ENCODE measurements at regions not wholly inside any gene's neighbourhood (a gene's known extent, or its start where the extent isn't known, plus 50 kb on each side); places are given as distances from the start of the nearest gene placed in this dataset.
"Not testable (repeated sequence)": the region's sequence is repeated elsewhere in the genome, so short reads cannot be mapped to it uniquely, and the experiment has no call there.

- no peak for DNase-seq
Measured at GRCh38 chr15:54840621-54841398, 355.9 kb downstream of the RSL24D1 start.

- no peak for DNase-seq
Measured at GRCh38 chr15:54839379-54839778, 357.4 kb downstream of the RSL24D1 start.

GRCh38 chr15:54836052-54836795, 360.5 kb downstream of the RSL24D1 start:
- DNase-seq = no peak

- DNase-seq = no peak
Measured at GRCh38 chr15:54829821-54830220, 366.9 kb downstream of the RSL24D1 start.

GRCh38 chr15:54820811-54821210, 375.9 kb downstream of the RSL24D1 start:
- no peak for DNase-seq

- no peak for DNase-seq
Measured at GRCh38 chr15:54820098-54820497, 376.6 kb downstream of the RSL24D1 start.

GRCh38 chr15:54816401-54816800, 380.3 kb downstream of the RSL24D1 start:
- no peak for DNase-seq

- DNase-seq = no peak
Measured at GRCh38 chr15:54815556-54815955, 381.2 kb downstream of the RSL24D1 start.

- no peak for DNase-seq
Measured at GRCh38 chr15:54812383-54812782, 384.4 kb downstream of the RSL24D1 start.

GRCh38 chr15:54810496-54810895, 386.2 kb downstream of the RSL24D1 start:
- DNase-seq = no peak

- no peak for DNase-seq
Measured at GRCh38 chr15:54810031-54810430, 386.7 kb downstream of the RSL24D1 start.

GRCh38 chr15:54808321-54808720, 388.4 kb downstream of the RSL24D1 start:
- DNase-seq = no peak

GRCh38 chr15:54803987-54804386, 392.8 kb downstream of the RSL24D1 start:
- DNase-seq = no peak

GRCh38 chr15:54803134-54803808, 393.5 kb downstream of the RSL24D1 start:
- DNase-seq = peak; percentile 2

- DNase-seq = no peak
Measured at GRCh38 chr15:54792526-54792925, 404.2 kb downstream of the RSL24D1 start.

GRCh38 chr15:54790693-54791092, 406.0 kb downstream of the RSL24D1 start:
- no peak for DNase-seq

- no peak for DNase-seq
Measured at GRCh38 chr15:54789376-54789775, 407.4 kb downstream of the RSL24D1 start.

GRCh38 chr15:54781220-54781619, 415.5 kb downstream of the RSL24D1 start:
- not testable (repeated sequence) for DNase-seq

GRCh38 chr15:54779271-54779670, 417.5 kb downstream of the RSL24D1 start:
- DNase-seq = no peak

- no peak for DNase-seq
Measured at GRCh38 chr15:54776410-54776809, 420.3 kb downstream of the RSL24D1 start.

- DNase-seq = no peak
Measured at GRCh38 chr15:54772663-54773062, 424.1 kb downstream of the RSL24D1 start.

GRCh38 chr15:54749461-54749860, 447.3 kb downstream of the RSL24D1 start:
- not testable (repeated sequence) for DNase-seq

- no peak for DNase-seq
Measured at GRCh38 chr15:54722342-54722986, 474.3 kb downstream of the RSL24D1 start.
